Activated T-helper 9 cell treated with anti-CD3 and anti-CD28 coated beads, Interleukin-2, amount 50 U/mL, for 16 hours (primary cell): ENCODE measurements at regions not wholly inside any gene's neighbourhood (a gene's known extent, or its start where the extent isn't known, plus 50 kb on each side); places are given as distances from the start of the nearest gene placed in this dataset.

Source experiments
- DNase-seq: peaks from one replicate; pipeline ENCODE4 v3.0.0-alpha.2; 2020; ENCODE audit warnings: low read depth

DNA sequence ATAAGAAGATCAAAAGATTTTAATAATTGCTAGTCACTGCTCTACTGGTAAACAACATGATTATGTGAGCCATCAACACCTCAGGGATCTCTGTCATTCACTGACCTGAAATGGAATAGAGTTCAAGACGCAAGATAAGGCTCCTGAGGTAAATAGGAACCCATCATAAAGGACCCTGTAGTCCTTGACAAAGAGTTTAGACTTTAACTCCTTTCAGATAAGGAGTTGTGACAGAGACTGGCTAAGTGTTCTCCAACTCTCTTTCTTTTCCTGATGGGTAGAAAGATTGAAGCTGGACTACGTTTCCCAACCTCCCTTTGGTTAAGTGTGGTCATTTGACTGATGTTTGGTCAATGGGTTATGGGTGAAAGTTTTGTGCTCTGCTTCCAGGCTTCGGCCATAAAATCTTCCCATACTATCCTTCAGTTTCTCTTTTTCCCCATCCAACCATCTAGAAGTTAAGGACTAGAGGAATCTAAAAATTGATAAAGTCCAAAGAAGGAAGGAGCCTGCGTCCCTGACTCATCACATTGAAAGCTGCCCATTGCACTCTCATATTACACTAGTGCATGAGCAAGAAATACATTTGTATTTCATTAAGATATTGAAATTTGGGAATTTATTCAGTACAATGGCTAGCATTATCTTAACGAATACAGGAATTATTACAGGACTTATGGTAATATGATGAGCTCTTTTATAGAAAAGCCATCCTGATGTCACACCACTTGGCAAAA lies 293.7 kb upstream of the ACVR2A start:
- no peak for DNase-seq

- no peak for DNase-seq
Observed at GRCh38 chr2:147549054-147549453, 295.8 kb upstream of the ACVR2A start.

DNA sequence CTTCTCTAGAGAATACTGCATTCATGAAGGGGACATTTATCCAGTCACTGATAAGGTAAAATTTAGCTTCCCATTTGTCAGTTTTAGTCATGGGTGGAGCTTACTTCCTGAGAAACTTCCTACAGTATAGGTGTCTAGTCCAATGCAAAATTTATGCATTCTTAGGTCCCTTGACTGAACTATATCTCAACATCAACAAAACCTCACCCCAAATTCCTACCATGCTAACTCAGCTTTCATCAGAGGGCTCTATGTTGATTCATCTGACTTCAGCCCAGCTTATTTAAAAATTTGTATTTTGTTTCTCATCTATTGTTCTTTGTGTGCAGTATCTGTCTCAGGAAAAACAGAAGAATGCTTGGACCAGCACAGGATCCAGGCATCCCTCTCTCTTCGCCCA lies 296.4 kb upstream of the ACVR2A start:
- DNase-seq = no peak

DNA sequence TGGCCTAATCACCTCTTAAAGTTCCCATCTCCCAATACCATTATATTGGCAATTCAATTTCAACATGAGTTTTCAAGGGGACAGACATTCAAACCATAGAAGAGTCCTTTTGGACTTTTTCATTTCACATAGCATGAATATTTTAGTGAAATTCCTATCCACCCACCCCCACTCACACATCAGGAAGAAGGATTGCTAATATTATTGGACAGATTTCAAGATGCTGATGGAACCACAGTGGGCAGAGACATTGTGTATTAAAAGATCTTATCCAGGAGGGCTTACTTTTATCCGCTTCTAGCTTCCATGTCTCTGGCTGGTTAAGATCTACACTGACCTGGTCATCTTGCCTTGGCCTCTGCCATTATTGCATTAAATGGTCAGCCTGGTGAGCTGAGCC lies 297.4 kb upstream of the ACVR2A start:
- no peak for DNase-seq

DNA sequence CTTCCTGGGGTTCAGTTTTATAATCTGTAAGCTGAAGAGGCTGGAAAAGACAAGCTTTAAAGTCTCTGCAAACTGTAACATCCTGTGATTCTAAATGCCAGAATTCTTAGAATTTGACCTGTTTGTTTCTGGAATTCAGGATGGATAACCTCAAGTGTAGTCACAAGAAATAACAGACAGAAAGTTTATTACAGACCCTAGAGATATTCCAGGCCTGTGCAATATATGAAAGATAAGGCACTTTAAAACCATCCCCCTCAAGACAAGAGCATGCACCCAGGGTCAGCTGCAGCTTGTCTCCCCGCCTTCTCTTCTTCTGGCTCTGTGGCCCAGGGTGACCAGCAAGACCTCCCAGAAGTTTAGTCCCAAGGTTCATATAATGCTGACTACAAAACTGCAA lies 298.7 kb upstream of the ACVR2A start:
- DNase-seq = no peak

DNA sequence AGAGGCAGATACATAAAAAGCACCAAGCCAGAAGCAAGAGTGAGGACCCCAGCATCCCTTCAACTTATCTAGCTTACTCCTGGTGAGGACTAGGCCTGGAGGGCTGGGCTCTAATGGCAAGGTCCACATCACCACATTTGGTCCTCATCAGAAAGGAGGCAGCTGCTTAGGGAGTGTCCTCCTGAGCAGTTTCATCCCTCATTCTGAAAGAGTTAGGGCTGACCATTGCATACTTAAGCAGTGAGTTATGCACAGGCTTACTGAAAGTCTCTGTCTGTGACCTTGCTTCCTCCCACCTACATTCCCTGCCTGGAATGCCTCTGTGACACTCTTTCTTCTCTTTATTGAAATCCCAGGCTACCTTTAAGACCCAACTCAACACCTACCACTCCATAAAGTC lies 301.8 kb upstream of the ACVR2A start:
- no peak for DNase-seq

DNA sequence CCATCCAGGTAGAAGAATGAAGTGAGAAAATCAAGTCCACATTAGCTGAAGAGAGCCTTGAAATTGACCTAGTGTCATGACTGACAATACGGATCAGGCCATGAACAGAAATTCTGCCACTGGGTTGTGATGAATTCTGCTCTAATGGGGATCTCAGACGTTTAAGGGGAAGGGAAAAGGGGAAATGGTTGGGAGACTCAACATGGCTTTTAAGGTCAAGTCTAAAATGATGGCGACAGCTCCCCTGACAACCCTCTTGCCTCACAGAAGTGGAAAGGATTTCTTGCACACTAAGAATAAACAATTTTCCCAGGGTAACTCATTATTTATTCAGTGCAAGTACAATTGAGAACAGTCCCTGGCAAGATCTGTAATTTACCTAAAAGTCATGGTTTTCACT lies 302.5 kb upstream of the ACVR2A start:
- no peak for DNase-seq

DNA sequence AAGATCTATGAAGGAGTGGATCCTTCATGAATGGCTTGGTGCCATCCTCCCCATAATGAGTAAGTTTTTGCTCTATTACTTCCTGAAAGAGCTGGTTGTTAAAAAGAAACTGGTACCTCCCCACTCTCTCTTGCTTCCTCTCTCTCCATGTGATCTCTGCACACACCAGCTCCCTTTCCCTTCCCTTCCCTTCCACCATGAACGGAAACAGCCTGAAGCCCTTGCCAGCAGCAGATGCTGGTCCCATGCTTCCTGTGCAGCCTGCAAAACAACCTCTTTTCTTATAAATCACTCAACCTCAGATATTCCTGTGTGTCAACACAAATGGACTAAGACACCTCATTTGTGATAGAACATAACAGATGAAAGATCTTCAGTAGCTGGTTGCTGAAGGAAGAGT lies 303.5 kb upstream of the ACVR2A start:
- no peak for DNase-seq

DNA sequence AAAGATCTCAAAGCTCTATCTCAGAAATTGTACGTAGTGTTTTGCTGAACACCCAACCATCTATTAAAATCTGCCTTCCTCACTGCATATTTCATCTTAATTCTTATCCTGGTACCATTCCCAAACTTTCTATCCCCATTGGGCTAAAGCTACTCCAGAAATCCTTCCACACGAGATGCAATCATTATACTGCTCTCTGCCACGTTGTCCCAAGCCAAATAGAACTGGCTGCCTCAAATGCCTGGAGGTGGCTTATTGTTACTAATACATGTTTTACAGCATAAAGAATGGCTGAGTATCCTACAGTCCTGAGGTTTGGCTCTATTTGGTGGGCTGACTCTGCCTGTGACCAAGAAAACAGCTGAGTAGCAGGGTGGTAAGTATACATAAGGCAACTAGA lies 306.0 kb upstream of the ACVR2A start:
- DNase-seq = no peak

DNA sequence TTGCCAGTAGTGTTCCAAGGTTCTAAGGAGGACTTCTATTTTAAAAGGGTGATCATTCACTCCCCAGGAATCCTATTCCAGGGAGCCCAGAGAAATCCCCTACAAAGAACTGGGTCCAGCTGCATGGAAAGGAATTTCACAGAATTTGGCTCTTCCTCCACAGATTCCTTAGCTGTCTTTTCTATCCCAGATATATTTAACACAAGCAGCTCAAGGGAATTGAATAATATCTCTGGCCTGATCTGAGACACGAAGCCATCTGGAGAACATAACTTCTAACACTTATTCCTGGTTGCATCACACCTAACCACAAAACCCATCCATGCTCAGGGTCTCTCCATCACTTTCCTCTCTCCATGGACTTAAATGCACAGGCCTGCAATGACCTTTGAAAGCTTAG lies 306.7 kb upstream of the ACVR2A start:
- DNase-seq = no peak

DNA sequence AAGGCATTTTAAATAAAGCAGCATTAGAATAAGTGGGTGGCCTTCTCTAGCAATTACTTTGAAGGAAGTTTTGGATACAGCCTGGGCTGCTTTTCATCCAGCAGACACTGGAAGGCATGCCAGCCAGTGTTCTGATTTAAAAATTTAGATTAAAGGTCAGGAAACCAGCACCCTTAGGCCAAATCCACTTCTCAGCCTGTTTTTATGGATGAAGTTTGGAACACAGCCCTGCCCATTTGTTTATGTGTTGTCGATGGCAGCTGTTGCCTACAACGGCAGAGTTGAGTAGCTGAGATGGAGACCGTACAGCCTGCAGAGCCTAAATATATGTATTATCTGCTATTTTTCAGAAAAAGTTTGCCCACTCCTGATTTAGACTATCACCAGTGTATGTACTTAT lies 313.6 kb upstream of the ACVR2A start:
- DNase-seq = no peak

DNA sequence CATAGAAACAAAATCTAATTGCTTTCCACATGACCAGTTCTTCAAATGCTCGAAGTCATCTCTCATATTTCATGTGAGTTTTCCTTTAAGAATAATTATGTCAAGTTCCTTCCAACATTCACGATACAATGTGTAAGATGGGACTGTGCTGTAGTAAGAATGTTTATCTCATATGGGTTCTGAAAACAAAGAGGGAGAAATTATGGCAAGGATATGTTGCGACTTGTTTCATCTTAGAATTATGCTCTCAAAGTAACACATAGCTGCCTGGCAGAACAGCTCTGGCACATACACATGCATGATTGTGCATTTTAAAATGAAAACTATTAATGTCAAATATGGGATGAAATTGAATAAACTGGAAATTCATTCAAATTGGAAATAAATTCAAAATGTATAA lies 314.8 kb upstream of the ACVR2A start:
- DNase-seq = no peak

DNA sequence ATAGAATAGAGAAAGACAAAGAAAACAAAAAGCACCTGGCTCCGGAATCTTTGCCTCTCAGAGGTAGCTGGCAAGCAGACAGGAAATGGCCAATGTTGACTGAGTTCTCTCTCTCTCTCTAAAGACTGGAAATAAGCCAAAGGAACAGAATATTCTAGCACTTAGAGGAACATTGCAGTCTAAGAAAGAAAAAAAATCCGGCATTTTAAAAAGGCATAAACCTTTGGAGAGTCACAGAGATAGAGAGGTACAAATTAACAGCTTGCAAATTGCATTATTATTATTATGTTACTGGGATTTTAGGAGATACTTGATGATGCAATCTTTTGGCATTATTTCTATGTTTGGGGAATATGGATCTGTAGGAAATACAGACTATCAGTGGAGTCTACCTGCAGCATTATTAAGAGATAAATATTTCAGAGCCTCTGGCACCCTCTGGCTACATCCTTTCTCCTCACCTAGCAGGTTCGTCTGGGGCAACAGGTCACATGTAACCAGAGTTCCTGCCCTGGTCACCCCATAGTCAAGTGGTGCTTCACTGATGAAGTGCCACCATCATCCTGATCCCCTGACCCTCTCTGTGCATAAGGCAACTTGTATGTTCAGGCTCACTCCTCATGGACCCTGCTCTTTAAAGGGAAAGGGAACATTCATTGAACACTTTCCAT lies 318.9 kb upstream of the ACVR2A start:
- no peak for DNase-seq

GRCh38 chr2:147524912-147525311 lies 319.9 kb upstream of the ACVR2A start:
- no peak for DNase-seq

DNA sequence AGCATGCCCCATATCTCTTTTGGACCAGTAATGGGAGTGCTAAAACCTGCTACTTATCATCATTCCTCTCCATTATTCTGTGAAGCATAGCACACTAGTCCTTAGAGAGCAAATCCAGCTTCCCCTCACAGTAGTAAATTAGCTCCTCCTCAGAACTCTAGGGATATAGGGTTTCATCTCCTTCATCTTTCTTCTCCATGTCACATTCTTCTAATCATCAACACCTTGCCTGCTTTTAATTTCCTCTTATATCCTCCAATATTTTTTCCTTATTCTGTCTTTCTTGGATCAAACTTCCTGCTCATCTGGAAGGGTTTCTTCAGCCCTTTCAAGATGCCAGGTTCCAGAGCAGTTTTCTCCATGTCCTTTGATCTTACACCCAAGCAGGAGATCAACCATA lies 321.4 kb upstream of the ACVR2A start:
- no peak for DNase-seq

GRCh38 chr2:147521936-147522335 lies 322.9 kb upstream of the ACVR2A start:
- no peak for DNase-seq

- DNase-seq = no peak
Observed at GRCh38 chr2:147520817-147521216, 324.0 kb upstream of the ACVR2A start.

DNA sequence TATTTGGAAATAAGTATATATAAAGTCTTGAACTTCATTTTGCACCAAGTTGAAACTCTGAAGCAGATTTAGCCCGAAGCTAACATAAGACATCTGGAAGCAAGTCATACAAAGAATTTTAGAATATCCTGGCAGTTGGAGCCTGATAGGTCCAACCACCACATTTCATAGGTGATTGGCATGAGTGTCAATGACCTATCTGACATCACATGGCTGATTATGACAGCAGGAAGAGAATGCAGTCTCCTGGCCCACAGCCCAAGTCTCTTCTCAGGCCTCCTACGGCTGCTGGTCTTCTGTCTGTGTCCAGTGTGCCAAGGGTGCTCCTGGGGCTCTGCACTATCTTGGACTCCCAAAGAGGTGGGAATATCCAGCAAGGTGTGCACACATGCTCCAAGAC lies 325.7 kb upstream of the ACVR2A start:
- no peak for DNase-seq

GRCh38 chr2:147515213-147515612 lies 329.6 kb upstream of the ACVR2A start:
- DNase-seq = no peak

DNA sequence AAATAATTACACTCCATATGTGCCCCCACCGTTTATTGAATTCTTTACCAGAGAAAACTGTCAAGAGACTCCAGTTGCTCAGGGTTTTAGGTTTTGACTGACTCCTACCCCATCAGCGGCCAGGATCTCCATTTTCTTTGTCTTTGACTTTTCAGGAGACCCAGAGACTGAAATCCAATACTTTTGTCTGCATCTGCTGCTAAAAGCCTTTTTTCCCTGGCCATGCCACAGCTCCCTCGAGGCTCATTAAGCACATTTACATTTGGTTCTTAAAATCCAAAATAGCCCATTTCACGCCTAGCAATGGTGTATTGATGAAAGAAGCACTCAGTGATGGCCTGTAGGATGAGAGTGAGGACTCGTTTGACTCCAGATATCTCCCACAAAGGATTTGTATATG lies 332.6 kb upstream of the ACVR2A start:
- no peak for DNase-seq

DNA sequence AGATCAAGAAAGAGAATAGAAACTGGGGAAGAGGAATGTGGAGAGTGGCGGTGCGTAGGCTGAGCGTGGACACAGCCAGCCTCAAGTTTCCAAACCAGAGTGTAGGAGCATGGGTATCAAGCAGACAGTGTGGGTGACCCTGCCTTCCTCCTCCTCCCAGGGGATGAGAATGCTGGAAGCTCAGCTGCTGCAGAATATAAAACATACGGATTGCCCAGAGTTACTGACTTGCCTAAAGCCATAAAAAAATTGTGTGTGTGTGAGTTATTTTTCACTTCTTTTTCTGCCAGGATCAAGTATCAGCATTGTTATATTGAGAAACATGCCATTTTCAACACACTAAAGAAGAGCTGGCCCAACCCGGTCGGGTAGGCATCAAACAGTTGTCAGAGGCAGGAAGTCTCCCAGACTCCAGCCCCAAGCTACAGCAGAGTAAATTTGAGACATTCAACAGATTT lies 333.3 kb upstream of the ACVR2A start:
- no peak for DNase-seq

- DNase-seq = no peak
Observed at GRCh38 chr2:147509821-147510220, 335.0 kb upstream of the ACVR2A start.

GRCh38 chr2:147506889-147507288 lies 337.9 kb upstream of the ACVR2A start:
- no peak for DNase-seq

DNA sequence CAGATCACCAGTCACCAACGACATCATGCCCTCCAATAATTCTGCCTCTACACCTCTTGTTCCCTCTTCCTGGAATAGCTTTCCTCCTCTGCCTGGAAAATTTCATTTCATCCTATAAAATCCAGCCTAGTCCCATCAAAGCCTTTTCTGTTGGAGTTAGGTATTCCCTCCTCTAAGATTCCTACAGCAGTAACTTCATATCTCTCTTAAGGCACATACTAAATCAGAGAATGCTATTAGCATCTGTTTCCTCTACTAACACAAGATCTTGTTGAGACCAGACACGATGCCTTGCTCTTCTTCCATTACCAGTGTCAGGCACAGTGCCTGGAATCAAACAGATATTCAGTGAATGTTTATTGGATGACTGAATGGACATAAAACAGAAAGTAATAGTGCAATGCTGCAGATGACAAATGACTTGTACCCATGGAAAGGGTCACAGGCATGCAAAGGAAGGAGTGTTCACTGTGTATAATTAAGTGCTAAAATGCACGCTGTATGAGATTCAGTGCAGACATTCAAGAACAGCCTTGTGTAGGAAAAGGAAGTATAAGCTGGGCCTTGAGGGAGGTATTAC lies 342.0 kb upstream of the ACVR2A start:
- no peak for DNase-seq
